Panc1 (cell line): ENCODE measurements at regions not wholly inside any gene's neighbourhood (a gene's known extent, or its start where the extent isn't known, plus 50 kb on each side); places are given as distances from the start of the nearest gene placed in this dataset.

Experiments
- ATAC-seq: fragments of 200-7000 bp; cut with Tn5 transposase; 2 replicates; pipeline ENCODE4 v1.9.1; 2020; ENCODE audit warnings: mild to moderate bottlenecking, moderate library complexity
- BruUV-seq: library from RNA; stranded (reverse); fragments of 400-500 nt; replicated peaks from 2 replicates; lab custom pipeline; 2021; lab: Mats Ljungman, UMichigan
- CTCF ChIA-PET: fragments of 300-600 bp; sonication (Branson Sonifier 250); formaldehyde crosslinking; loops from one replicate; lab custom pipeline; 2022; ENCODE audit warnings: antibody characterized with exemption; lab: Charles Lee
- POLR2A ChIA-PET: fragments of 300-600 bp; sonication (Branson Sonifier 250); formaldehyde crosslinking; loops from one replicate; lab custom pipeline; 2022; ENCODE audit warnings: antibody characterized with exemption; lab: Charles Lee
- DNase-seq: peaks from one replicate; pipeline ENCODE4 v3.0.0-alpha.2; 2010; ENCODE audit warnings: low read depth, low spot score
- H3K27ac ChIP-seq: 2 replicates; pipeline ENCODE4 v1.5.1; 2011; ENCODE audit warnings: mild to moderate bottlenecking, low read length, inconsistent platforms
- H3K27me3 ChIP-seq: fragments of 200-500 bp; sonication (Bioruptor generic); 2 replicates; pipeline ENCODE4 v1.6.0; 2014; ENCODE audit warnings: low read length, inconsistent platforms; ENCODE audit not compliant: control insufficient read depth, insufficient read depth
- H3K36me3 ChIP-seq: fragments of 200-500 bp; sonication (Bioruptor generic); 2 replicates; pipeline ENCODE4 v1.5.1; 2014; ENCODE audit warnings: inconsistent platforms, mild to moderate bottlenecking, low read length, moderate library complexity; ENCODE audit not compliant: control insufficient read depth, insufficient read depth
- H3K4me1 ChIP-seq: 2 replicates; pipeline ENCODE4 v1.5.1; 2011; ENCODE audit warnings: inconsistent platforms, mild to moderate bottlenecking, low read length, moderate library complexity; ENCODE audit not compliant: control insufficient read depth, insufficient read depth
- H3K4me3 ChIP-seq, 2 experiments: 2 replicates each; pipeline ENCODE4 v1.5.1; 2011 to 2012; ENCODE audit warnings: low read depth in 2 of 2, low read length in 2 of 2, mild to moderate bottlenecking in 2 of 2, inconsistent platforms in 1 of 2, moderate library complexity in 1 of 2
- H3K9me3 ChIP-seq: fragments of 200-500 bp; sonication (Bioruptor generic); 2 replicates; pipeline ENCODE4 v1.5.1; 2014; ENCODE audit warnings: low read depth, mild to moderate bottlenecking, inconsistent platforms, low read length, moderate library complexity; ENCODE audit not compliant: control insufficient read depth, insufficient read depth
- POLR2AphosphoS5 ChIP-seq: IDR thresholded peaks from 2 replicates; pipeline ENCODE4 v1.6.1; 2012; ENCODE audit warnings: mild to moderate bottlenecking, low read depth, low read length, moderate library complexity
- SIN3A ChIP-seq: IDR thresholded peaks from 2 replicates; pipeline ENCODE4 v1.6.1; 2012; ENCODE audit warnings: low read depth, mild to moderate bottlenecking, low read length, moderate library complexity, borderline replicate concordance; ENCODE audit not compliant: insufficient read depth
- TCF7L2 ChIP-seq: IDR thresholded peaks from 2 replicates; pipeline ENCODE4 v1.6.1; 2011; ENCODE audit warnings: mild to moderate bottlenecking, low read depth, low read length, inconsistent platforms
- in situ Hi-C: cut with HindIII; loops from 2 replicates; pipeline ENCODE4 v1.10.0; 2016; ENCODE audit warnings: low sequenced_read_pairs, low pct_unique_long_range_greater_than_20kb
- intact Hi-C: fragments of 100-400 bp; cut with micrococcal nuclease; formaldehyde crosslinking; loops from one replicate; pipeline ENCODE4 v1.10.0; 2022; ENCODE audit not compliant: unreplicated experiment
- TF ChIP-seq, protein P1 (sequence below): fragments of 450-650 bp; IDR thresholded peaks from 2 replicates; pipeline ENCODE4 v1.5.1; 2017; ENCODE audit warnings: mild to moderate bottlenecking
- TF ChIP-seq, protein P2 (sequence below), 2 experiments: IDR thresholded peaks; 2 replicates each; pipeline ENCODE4 v1.6.1; 2011 to 2012; ENCODE audit warnings: low read depth in 2 of 2, control low read depth in 1 of 2, low read length in 1 of 2, mild to moderate bottlenecking in 1 of 2, moderate library complexity in 1 of 2; ENCODE audit not compliant: insufficient read depth in 1 of 2

- Histone ChIP-seq H3K27me3 (no peaks in the 10 kb centered on the region), H3K9me3 (no peaks in the 10 kb centered on the region), H3K27ac (no peak overlapping the region), H3K36me3 (no peaks in the 10 kb centered on the region), H3K4me1 (no peaks in the 10 kb centered on the region), H3K4me3 (no peak overlapping the region)
- intact Hi-C loops (no loop called here), in situ Hi-C loops (no loop called here)
- no peak for TF ChIP-seq TCF7L2
- no peak for TF ChIP-seq SIN3A
- no peak for TF ChIP-seq POLR2AphosphoS5
- TF ChIP-seq, protein P1, sequence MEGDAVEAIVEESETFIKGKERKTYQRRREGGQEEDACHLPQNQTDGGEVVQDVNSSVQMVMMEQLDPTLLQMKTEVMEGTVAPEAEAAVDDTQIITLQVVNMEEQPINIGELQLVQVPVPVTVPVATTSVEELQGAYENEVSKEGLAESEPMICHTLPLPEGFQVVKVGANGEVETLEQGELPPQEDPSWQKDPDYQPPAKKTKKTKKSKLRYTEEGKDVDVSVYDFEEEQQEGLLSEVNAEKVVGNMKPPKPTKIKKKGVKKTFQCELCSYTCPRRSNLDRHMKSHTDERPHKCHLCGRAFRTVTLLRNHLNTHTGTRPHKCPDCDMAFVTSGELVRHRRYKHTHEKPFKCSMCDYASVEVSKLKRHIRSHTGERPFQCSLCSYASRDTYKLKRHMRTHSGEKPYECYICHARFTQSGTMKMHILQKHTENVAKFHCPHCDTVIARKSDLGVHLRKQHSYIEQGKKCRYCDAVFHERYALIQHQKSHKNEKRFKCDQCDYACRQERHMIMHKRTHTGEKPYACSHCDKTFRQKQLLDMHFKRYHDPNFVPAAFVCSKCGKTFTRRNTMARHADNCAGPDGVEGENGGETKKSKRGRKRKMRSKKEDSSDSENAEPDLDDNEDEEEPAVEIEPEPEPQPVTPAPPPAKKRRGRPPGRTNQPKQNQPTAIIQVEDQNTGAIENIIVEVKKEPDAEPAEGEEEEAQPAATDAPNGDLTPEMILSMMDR: no peak
- TF ChIP-seq, protein P2, sequence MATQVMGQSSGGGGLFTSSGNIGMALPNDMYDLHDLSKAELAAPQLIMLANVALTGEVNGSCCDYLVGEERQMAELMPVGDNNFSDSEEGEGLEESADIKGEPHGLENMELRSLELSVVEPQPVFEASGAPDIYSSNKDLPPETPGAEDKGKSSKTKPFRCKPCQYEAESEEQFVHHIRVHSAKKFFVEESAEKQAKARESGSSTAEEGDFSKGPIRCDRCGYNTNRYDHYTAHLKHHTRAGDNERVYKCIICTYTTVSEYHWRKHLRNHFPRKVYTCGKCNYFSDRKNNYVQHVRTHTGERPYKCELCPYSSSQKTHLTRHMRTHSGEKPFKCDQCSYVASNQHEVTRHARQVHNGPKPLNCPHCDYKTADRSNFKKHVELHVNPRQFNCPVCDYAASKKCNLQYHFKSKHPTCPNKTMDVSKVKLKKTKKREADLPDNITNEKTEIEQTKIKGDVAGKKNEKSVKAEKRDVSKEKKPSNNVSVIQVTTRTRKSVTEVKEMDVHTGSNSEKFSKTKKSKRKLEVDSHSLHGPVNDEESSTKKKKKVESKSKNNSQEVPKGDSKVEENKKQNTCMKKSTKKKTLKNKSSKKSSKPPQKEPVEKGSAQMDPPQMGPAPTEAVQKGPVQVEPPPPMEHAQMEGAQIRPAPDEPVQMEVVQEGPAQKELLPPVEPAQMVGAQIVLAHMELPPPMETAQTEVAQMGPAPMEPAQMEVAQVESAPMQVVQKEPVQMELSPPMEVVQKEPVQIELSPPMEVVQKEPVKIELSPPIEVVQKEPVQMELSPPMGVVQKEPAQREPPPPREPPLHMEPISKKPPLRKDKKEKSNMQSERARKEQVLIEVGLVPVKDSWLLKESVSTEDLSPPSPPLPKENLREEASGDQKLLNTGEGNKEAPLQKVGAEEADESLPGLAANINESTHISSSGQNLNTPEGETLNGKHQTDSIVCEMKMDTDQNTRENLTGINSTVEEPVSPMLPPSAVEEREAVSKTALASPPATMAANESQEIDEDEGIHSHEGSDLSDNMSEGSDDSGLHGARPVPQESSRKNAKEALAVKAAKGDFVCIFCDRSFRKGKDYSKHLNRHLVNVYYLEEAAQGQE (IDR thresholded peaks at IDR 0.05; ENCODE audit: insufficient read depth in 1 of 2, low read depth in 2 of 2, low read length in 1 of 2): no peak
- ATAC-seq (no peak), DNase-seq (no peak)
- ChIA-PET CTCF (no interaction called here), POLR2A (no interaction called here)
- BruUV-seq: no TSS peak
Observed at GRCh38 chr1:112239683-112240330, 156.2 kb upstream of the CTTNBP2NL start.

- ATAC-seq (no peak), DNase-seq (no peak)
- in situ Hi-C loops: no loop called here
- TF ChIP-seq SIN3A: no peak
- TF ChIP-seq, protein P2 (IDR thresholded peaks at IDR 0.05; ENCODE audit: insufficient read depth in 1 of 2, low read depth in 2 of 2, low read length in 1 of 2): no peak
- TF ChIP-seq, protein P1: no peak
- TF ChIP-seq TCF7L2: no peak
- no peak for TF ChIP-seq POLR2AphosphoS5
- POLR2A ChIA-PET: no interaction called here
- intact Hi-C loops: no loop called here
- Histone ChIP-seq H3K9me3 (no peaks in the 10 kb centered on the region), H3K4me1 (no peaks in the 10 kb centered on the region), H3K27ac (no peak overlapping the region), H3K4me3 (no peak overlapping the region), H3K27me3 (no peaks in the 10 kb centered on the region), H3K36me3 (no peaks in the 10 kb centered on the region)
- CTCF ChIA-PET: no interaction called here
- no TSS peak for BruUV-seq
Observed at GRCh38 chr1:112242470-112242869, 153.5 kb upstream of the CTTNBP2NL start.
